OCI-LY3 (cell line): ENCODE measurements at regions not wholly inside any gene's neighbourhood (a gene's known extent, or its start where the extent isn't known, plus 50 kb on each side); places are given as distances from the start of the nearest gene placed in this dataset.

Experiments used
- H2AFZ ChIP-seq: fragments of 200-600, 300-600 bp; shearing (Covaris generic); 2 replicates; pipeline ENCODE4 v1.6.0; 2014; ENCODE audit warnings: antibody characterized with exemption, low read depth, low read length
- H3K27ac ChIP-seq: fragments of 200-600, 300-600 bp; sonication (generic); 2 replicates; pipeline ENCODE4 v1.5.1; 2014; ENCODE audit warnings: mild to moderate bottlenecking, low read length, moderate library complexity, mixed read lengths
- H3K27me3 ChIP-seq: fragments of 200-600, 300-600 bp; sonication (generic); 2 replicates; pipeline ENCODE4 v1.6.1; 2014; ENCODE audit warnings: low read depth, low read length, mixed read lengths
- H3K36me3 ChIP-seq: fragments of 200-600, 300-600 bp; sonication (generic); replicated peaks from 2 replicates; pipeline ENCODE3; 2014; ENCODE audit warnings: low read depth, low read length, mixed read lengths
- H3K4me1 ChIP-seq: fragments of 300-600, 200-600 bp; sonication (generic); 2 replicates; pipeline ENCODE4 v1.6.1; 2014; ENCODE audit warnings: low read length, mixed read lengths
- H3K4me2 ChIP-seq: fragments of 200-600, 300-600 bp; sonication (generic); 2 replicates; pipeline ENCODE4 v1.6.1; 2014; ENCODE audit warnings: low read length, mixed read lengths
- H3K4me3 ChIP-seq: fragments of 300-600, 200-600 bp; sonication (generic); 2 replicates; pipeline ENCODE4 v1.5.1; 2014; ENCODE audit warnings: antibody characterized with exemption, mild to moderate bottlenecking, low read length, moderate library complexity
- H3K79me2 ChIP-seq: fragments of 300-600, 200-600 bp; shearing (Covaris generic); 2 replicates; pipeline ENCODE4 v1.6.1; 2014; ENCODE audit warnings: mild to moderate bottlenecking, low read length, mixed read lengths
- H3K9ac ChIP-seq: fragments of 300-600, 200-600 bp; shearing (Covaris generic); 2 replicates; pipeline ENCODE4 v1.6.0; 2014; ENCODE audit warnings: mild to moderate bottlenecking, low read length, moderate library complexity
- H3K9me3 ChIP-seq: fragments of 200-600, 300-600 bp; shearing (Covaris generic); 2 replicates; pipeline ENCODE4 v1.6.1; 2014; ENCODE audit warnings: low read length, mixed read lengths; ENCODE audit not compliant: insufficient read depth
- H4K20me1 ChIP-seq: fragments of 200-600, 300-600 bp; sonication (generic); 2 replicates; pipeline ENCODE4 v1.6.1; 2016; ENCODE audit warnings: low read length, mixed read lengths; ENCODE audit not compliant: insufficient read depth
- EZH2phosphoT487 ChIP-seq: fragments of 200-600 bp; shearing (Covaris generic); IDR thresholded peaks from 2 replicates; pipeline ENCODE4 v1.6.1; 2018; ENCODE audit warnings: antibody characterized with exemption, mixed run types, low read depth
- TF ChIP-seq, protein P1 (sequence below): fragments of 200-600, 300-600 bp; sonication (generic); IDR thresholded peaks from 2 replicates; pipeline ENCODE4 v1.5.1; 2014; ENCODE audit warnings: antibody characterized with exemption, low read length, low read depth

GRCh38 chr1:181392613-181393220, 90.6 kb upstream of the CACNA1E start:
- no peaks in the 10 kb centered on the region for H3K4me1 ChIP-seq
- no peak overlapping the region for H2AFZ ChIP-seq
- no peaks in the 10 kb centered on the region for H4K20me1 ChIP-seq
- no peak overlapping the region for H3K4me2 ChIP-seq
- H3K9ac ChIP-seq, result no peak overlapping the region
- no peaks in the 10 kb centered on the region for H3K79me2 ChIP-seq
- no peak overlapping the region for H3K4me3 ChIP-seq
- no peaks in the 10 kb centered on the region for H3K36me3 ChIP-seq
- H3K27ac ChIP-seq, result no peak overlapping the region
- no peaks in the 10 kb centered on the region for H3K9me3 ChIP-seq
- TF ChIP-seq, protein P1, sequence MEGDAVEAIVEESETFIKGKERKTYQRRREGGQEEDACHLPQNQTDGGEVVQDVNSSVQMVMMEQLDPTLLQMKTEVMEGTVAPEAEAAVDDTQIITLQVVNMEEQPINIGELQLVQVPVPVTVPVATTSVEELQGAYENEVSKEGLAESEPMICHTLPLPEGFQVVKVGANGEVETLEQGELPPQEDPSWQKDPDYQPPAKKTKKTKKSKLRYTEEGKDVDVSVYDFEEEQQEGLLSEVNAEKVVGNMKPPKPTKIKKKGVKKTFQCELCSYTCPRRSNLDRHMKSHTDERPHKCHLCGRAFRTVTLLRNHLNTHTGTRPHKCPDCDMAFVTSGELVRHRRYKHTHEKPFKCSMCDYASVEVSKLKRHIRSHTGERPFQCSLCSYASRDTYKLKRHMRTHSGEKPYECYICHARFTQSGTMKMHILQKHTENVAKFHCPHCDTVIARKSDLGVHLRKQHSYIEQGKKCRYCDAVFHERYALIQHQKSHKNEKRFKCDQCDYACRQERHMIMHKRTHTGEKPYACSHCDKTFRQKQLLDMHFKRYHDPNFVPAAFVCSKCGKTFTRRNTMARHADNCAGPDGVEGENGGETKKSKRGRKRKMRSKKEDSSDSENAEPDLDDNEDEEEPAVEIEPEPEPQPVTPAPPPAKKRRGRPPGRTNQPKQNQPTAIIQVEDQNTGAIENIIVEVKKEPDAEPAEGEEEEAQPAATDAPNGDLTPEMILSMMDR, result no peak
- TF ChIP-seq EZH2phosphoT487, result no peak
- H3K27me3 ChIP-seq, result peaks cover 49% of the 10 kb centered on the region

- no peaks in the 10 kb centered on the region for H3K9me3 ChIP-seq
- TF ChIP-seq EZH2phosphoT487, result no peak
- TF ChIP-seq, protein P1, result no peak
- H3K4me2 ChIP-seq, result no peak overlapping the region
- no peak overlapping the region for H3K27ac ChIP-seq
- H4K20me1 ChIP-seq, result no peaks in the 10 kb centered on the region
- no peak overlapping the region for H3K4me3 ChIP-seq
- H3K27me3 ChIP-seq, result peaks cover 47% of the 10 kb centered on the region
- no peaks in the 10 kb centered on the region for H3K4me1 ChIP-seq
- no peaks in the 10 kb centered on the region for H3K36me3 ChIP-seq
- H3K9ac ChIP-seq, result no peak overlapping the region
- H2AFZ ChIP-seq, result no peak overlapping the region
- H3K79me2 ChIP-seq, result no peaks in the 10 kb centered on the region
Observed at GRCh38 chr1:181394766-181395165, 88.6 kb upstream of the CACNA1E start.

GRCh38 chr1:181396171-181396670, 87.1 kb upstream of the CACNA1E start:
- no peak overlapping the region for H2AFZ ChIP-seq
- no peak overlapping the region for H3K27ac ChIP-seq

GRCh38 chr1:181396811-181397210, 86.5 kb upstream of the CACNA1E start:
- no peaks in the 10 kb centered on the region for H3K79me2 ChIP-seq
- peaks cover 31% of the 10 kb centered on the region for H3K27me3 ChIP-seq
- TF ChIP-seq EZH2phosphoT487, result no peak
- TF ChIP-seq, protein P1, result no peak
- H3K27ac ChIP-seq, result no peak overlapping the region
- H3K9me3 ChIP-seq, result no peaks in the 10 kb centered on the region
- no peak overlapping the region for H2AFZ ChIP-seq
- H3K9ac ChIP-seq, result no peak overlapping the region
- no peaks in the 10 kb centered on the region for H3K4me1 ChIP-seq
- no peak overlapping the region for H3K4me3 ChIP-seq
- H4K20me1 ChIP-seq, result no peaks in the 10 kb centered on the region
- H3K4me2 ChIP-seq, result no peak overlapping the region
- no peaks in the 10 kb centered on the region for H3K36me3 ChIP-seq

More at GRCh38 chr1:181396171-181396670, 87.1 kb upstream of the CACNA1E start:
- H3K9me3 ChIP-seq, result no peaks in the 10 kb centered on the region
- H3K27me3 ChIP-seq, result peaks cover 36% of the 10 kb centered on the region
- no peak overlapping the region for H3K4me3 ChIP-seq
- no peaks in the 10 kb centered on the region for H3K4me1 ChIP-seq
- TF ChIP-seq, protein P1, result no peak
- TF ChIP-seq EZH2phosphoT487, result no peak
- H3K9ac ChIP-seq, result no peak overlapping the region
- H3K4me2 ChIP-seq, result no peak overlapping the region
- H4K20me1 ChIP-seq, result no peaks in the 10 kb centered on the region
- no peaks in the 10 kb centered on the region for H3K36me3 ChIP-seq
- H3K79me2 ChIP-seq, result no peaks in the 10 kb centered on the region
